B cell (primary cell): ENCODE measurements at regions not wholly inside any gene's neighbourhood (a gene's known extent, or its start where the extent isn't known, plus 50 kb on each side); places are given as distances from the start of the nearest gene placed in this dataset.

Experiments used
- ATAC-seq: fragments of 200-7000 bp; cut with Tn5 transposase; one replicate; pipeline ENCODE4 v1.10.0; 2021; ENCODE audit warnings: low read depth, mild to moderate bottlenecking, moderate number of reproducible peaks, moderate library complexity
- CTCF ChIA-PET: fragments of 350-600 bp; sonication (Branson Sonifier 250); formaldehyde crosslinking; loops from one replicate; lab custom pipeline; 2021; ENCODE audit warnings: antibody characterized with exemption, inconsistent platforms; lab: Charles Lee
- POLR2A ChIA-PET: fragments of 350-600 bp; sonication (Branson Sonifier 250); formaldehyde crosslinking; loops from one replicate; lab custom pipeline; 2021; ENCODE audit warnings: antibody characterized with exemption; lab: Charles Lee
- DNase-seq: peaks from one replicate; pipeline ENCODE4 v3.0.0; 2013
- H2AFZ ChIP-seq: 2 replicates; pipeline ENCODE4 v1.6.1; 2012; ENCODE audit warnings: mild to moderate bottlenecking, low read depth, low read length; ENCODE audit not compliant: insufficient read depth, poor library complexity, severe bottlenecking
- H3K27ac ChIP-seq, 2 donors: 1 replicate in 1 of 2; 2 replicates in 1 of 2; pipeline ENCODE4 v1.5.1; 2012 to 2013; ENCODE audit warnings: low read length in 2 of 2, mild to moderate bottlenecking in 2 of 2, moderate library complexity in 1 of 2
- H3K27me3 ChIP-seq, 4 experiments: fragments of 200-600 bp in 1 of 4; sonication (generic) in 1 of 4; replicated peaks in 1 of 4; 1 replicate in 2 of 4; 2 replicates in 2 of 4; pipeline versions ENCODE4 v1.6.1 to v1.7.0; 2013 to 2016; ENCODE audit warnings: low read length in 3 of 4, mild to moderate bottlenecking in 2 of 4, mixed read lengths in 1 of 4, moderate library complexity in 1 of 4; ENCODE audit not compliant: insufficient read depth in 4 of 4, control insufficient read depth in 3 of 4; ENCODE audit errors: control extremely low read depth in 1 of 4
- H3K36me3 ChIP-seq, 2 experiments: replicated peaks in 1 of 2; 1 replicate in 1 of 2; 2 replicates in 1 of 2; pipeline versions ENCODE4 v1.6.1 to v1.7.1; 2013; ENCODE audit warnings: low read length in 1 of 2; ENCODE audit not compliant: insufficient read depth in 2 of 2, control insufficient read depth in 1 of 2; ENCODE audit errors: control extremely low read depth in 1 of 2, extremely low read depth in 1 of 2
- H3K4me1 ChIP-seq, 2 donors: fragments of 200-600 bp in 1 of 2; sonication (generic) in 1 of 2; 1 replicate in 1 of 2; 2 replicates in 1 of 2; pipeline versions ENCODE4 v1.5.1 to v1.6.1; 2013 to 2017; ENCODE audit warnings: low read length in 2 of 2; ENCODE audit not compliant: control insufficient read depth in 2 of 2, insufficient read depth in 2 of 2
- H3K4me2 ChIP-seq: replicated peaks from 2 replicates; pipeline ENCODE3; 2012; ENCODE audit warnings: mild to moderate bottlenecking, low read depth, low read length; ENCODE audit not compliant: poor library complexity, severe bottlenecking
- H3K4me3 ChIP-seq, 5 experiments: fragments of 200-600 bp in 1 of 5; sonication (generic) in 1 of 5; 1 replicate in 3 of 5; 2 replicates in 2 of 5; pipeline versions ENCODE4 v1.5.1 to v1.7.0; 2011 to 2016; ENCODE audit warnings: low read length in 4 of 5, mild to moderate bottlenecking in 4 of 5, low read depth in 2 of 5, control low read depth in 1 of 5, moderate library complexity in 1 of 5; ENCODE audit not compliant: insufficient read depth in 1 of 5; ENCODE audit errors: control extremely low read depth in 1 of 5, extremely low read depth in 1 of 5
- H3K79me2 ChIP-seq: fragments of 200-600 bp; sonication (generic); one replicate; pipeline ENCODE4 v1.6.0; 2016; ENCODE audit warnings: low read length; ENCODE audit not compliant: control insufficient read depth, insufficient read depth
- H3K9ac ChIP-seq: fragments of 200-600 bp; sonication (generic); 2 replicates; pipeline ENCODE4 v1.6.1; 2017; ENCODE audit warnings: mild to moderate bottlenecking, low read length, moderate library complexity
- H3K9me3 ChIP-seq, 3 donors: one replicate each; pipeline versions ENCODE4 v1.6.1 to v1.7.1; 2013; ENCODE audit warnings: low read length in 2 of 3; ENCODE audit not compliant: control insufficient read depth in 2 of 3, insufficient read depth in 1 of 3; ENCODE audit errors: control extremely low read depth in 1 of 3
- H4K20me1 ChIP-seq: 2 replicates; pipeline ENCODE4 v1.6.0; 2012; ENCODE audit warnings: mild to moderate bottlenecking, low read length; ENCODE audit not compliant: insufficient read depth, control insufficient read depth, poor library complexity, severe bottlenecking
- H3K27ac Mint-ChIP-seq: one replicate; pipeline ENCODE4 v1.8.0; 2021; ENCODE audit warnings: mixed read lengths
- H3K27me3 Mint-ChIP-seq: one replicate; pipeline ENCODE4 v1.8.0; 2021; ENCODE audit warnings: mixed read lengths
- H3K4me1 Mint-ChIP-seq: one replicate; pipeline ENCODE4 v1.8.0; 2021; ENCODE audit warnings: mixed read lengths
- H3K4me3 Mint-ChIP-seq: one replicate; pipeline ENCODE4 v1.8.0; 2021; ENCODE audit warnings: mixed read lengths
- H3K9me3 Mint-ChIP-seq: one replicate; pipeline ENCODE4 v1.8.0; 2022; ENCODE audit warnings: mixed read lengths; ENCODE audit not compliant: insufficient read depth
- CTCF ChIP-seq: fragments of 200-600 bp; IDR thresholded peaks from one replicate; pipeline ENCODE4 v1.8.0; 2022; ENCODE audit warnings: antibody characterized with exemption, mild to moderate bottlenecking
- EZH2 ChIP-seq: IDR thresholded peaks from 2 replicates; pipeline ENCODE4 v1.6.1; 2012; ENCODE audit warnings: borderline replicate concordance, low read depth, mild to moderate bottlenecking, moderate library complexity, low read length; ENCODE audit not compliant: insufficient read depth, poor library complexity, severe bottlenecking
- WGBS: methylation state at CpG from one replicate; pipeline ENCODE4 v1.1.5; 2013; ENCODE audit warnings: missing lambda C conversion rate; ENCODE audit not compliant: insufficient coverage; 5-methylcytosine and 5-hydroxymethylcytosine counted together
- intact Hi-C: fragments of 100-400 bp; cut with micrococcal nuclease; formaldehyde crosslinking; loops from one replicate; pipeline ENCODE4 v1.10.0; 2022

DNA sequence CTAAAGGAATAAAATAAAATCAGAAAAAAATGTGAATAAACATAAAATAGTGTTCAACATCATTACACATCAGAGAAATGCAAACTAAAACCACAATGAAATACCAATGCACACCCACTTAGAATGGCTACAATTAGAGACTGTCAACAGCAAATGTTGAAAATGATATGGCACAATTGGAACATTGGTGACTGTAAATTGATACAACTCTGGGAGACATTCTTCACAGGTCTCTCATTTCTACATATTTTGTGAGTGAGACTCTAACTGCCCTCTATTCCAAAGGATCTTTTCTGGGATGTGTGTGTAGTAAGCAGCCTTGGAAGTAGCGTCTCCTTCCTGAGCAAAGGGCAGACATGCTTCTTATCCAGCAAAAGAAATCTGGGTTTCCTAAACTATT is 323.0 kb downstream of the FBXO15 start:
- Histone ChIP-seq H3K79me2 (no peaks in the 10 kb centered on the region), H3K4me3 (no peak overlapping the region), H3K27me3 (no peaks in the 10 kb centered on the region), H3K36me3 (no peaks in the 10 kb centered on the region), H3K9me3 (no peaks in the 10 kb centered on the region), H3K27ac (no peak overlapping the region), H3K9ac (no peak overlapping the region), H3K4me1 (no peaks in the 10 kb centered on the region), H2AFZ (no peak overlapping the region), H4K20me1 (no peaks in the 10 kb centered on the region), H3K4me2 (no peak overlapping the region)
- H3K27ac Mint-ChIP-seq: no peak overlapping the region
- no CpG with 5 or more reads among the region's 1 CpG for WGBS
- intact Hi-C loops: no loop called here
- CTCF ChIA-PET: no interaction called here
- TF ChIP-seq EZH2: no peak
- no peak for TF ChIP-seq CTCF
- no peaks in the 10 kb centered on the region for H3K4me1 Mint-ChIP-seq
- POLR2A ChIA-PET: no interaction called here
- H3K27me3 Mint-ChIP-seq: no peaks in the 10 kb centered on the region
- DNase-seq (no peak), ATAC-seq (no peak)
- no peak overlapping the region for H3K4me3 Mint-ChIP-seq
- no peaks in the 10 kb centered on the region for H3K9me3 Mint-ChIP-seq

- Histone ChIP-seq H2AFZ (no peak overlapping the region), H3K79me2 (no peaks in the 10 kb centered on the region), H3K4me1 (no peaks in the 10 kb centered on the region), H3K9ac (no peak overlapping the region), H4K20me1 (no peaks in the 10 kb centered on the region), H3K27me3 (no peaks in the 10 kb centered on the region), H3K36me3 (no peaks in the 10 kb centered on the region), H3K27ac (no peak overlapping the region), H3K4me3 (no peak overlapping the region), H3K9me3 (no peaks in the 10 kb centered on the region), H3K4me2 (no peak overlapping the region)
- ChIA-PET POLR2A (no interaction called here), CTCF (no interaction called here)
- H3K27ac Mint-ChIP-seq: no peak overlapping the region
- peaks cover 5% of the 10 kb centered on the region for H3K9me3 Mint-ChIP-seq
- intact Hi-C loops: no loop called here
- DNase-seq (no peak), ATAC-seq (no peak)
- 98% methylated on average over 7 of the region's 11 CpGs for WGBS
- no peaks in the 10 kb centered on the region for H3K27me3 Mint-ChIP-seq
- H3K4me1 Mint-ChIP-seq: no peaks in the 10 kb centered on the region
- no peak overlapping the region for H3K4me3 Mint-ChIP-seq
- TF ChIP-seq EZH2 (no peak), CTCF (no peak)
These were observed 335.2 kb downstream of the FBXO15 start for GRCh38 chr18:73812423-73812822.
